D721Med (cell line): ENCODE measurements at regions not wholly inside any gene's neighbourhood (a gene's known extent, or its start where the extent isn't known, plus 50 kb on each side); places are given as distances from the start of the nearest gene placed in this dataset.

Experiments used
- DNase-seq: peaks from one replicate; pipeline ENCODE4 v3.0.0; 2011; ENCODE audit warnings: low spot score; ENCODE audit not compliant: insufficient read length
- FAIRE-seq: peaks from 2 replicates; lab custom pipeline; 2011; peaks lifted over from hg19 to GRCh38; lab: Jason Lieb, UNC
- TF ChIP-seq, protein P1 (sequence below): IDR thresholded peaks from 2 replicates; pipeline ENCODE4 v1.5.1; 2012; ENCODE audit warnings: mild to moderate bottlenecking, control low read depth; ENCODE audit not compliant: insufficient read depth; ENCODE audit errors: missing control alignments

DNA sequence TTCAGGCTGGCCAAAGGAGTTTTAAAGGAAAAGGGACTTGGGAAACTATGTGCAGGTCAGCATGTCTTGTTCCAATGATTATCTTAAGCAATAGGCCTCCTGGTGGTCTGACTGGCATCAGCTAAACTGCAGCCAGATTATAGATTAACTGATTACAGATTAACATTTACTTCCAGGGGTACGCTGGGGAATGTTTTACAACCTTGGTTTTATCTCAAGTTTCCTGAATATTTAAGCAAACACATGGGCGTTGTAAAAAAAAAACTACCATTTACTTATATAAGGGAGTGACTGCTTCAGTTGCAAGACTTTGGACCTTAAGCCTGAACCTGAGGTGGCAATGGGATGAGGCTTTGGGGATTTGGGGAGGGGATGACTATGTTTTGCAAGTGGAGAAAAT, 600.6 kb upstream of the B3GALT2 start:
- no peak for DNase-seq
- TF ChIP-seq, protein P1, sequence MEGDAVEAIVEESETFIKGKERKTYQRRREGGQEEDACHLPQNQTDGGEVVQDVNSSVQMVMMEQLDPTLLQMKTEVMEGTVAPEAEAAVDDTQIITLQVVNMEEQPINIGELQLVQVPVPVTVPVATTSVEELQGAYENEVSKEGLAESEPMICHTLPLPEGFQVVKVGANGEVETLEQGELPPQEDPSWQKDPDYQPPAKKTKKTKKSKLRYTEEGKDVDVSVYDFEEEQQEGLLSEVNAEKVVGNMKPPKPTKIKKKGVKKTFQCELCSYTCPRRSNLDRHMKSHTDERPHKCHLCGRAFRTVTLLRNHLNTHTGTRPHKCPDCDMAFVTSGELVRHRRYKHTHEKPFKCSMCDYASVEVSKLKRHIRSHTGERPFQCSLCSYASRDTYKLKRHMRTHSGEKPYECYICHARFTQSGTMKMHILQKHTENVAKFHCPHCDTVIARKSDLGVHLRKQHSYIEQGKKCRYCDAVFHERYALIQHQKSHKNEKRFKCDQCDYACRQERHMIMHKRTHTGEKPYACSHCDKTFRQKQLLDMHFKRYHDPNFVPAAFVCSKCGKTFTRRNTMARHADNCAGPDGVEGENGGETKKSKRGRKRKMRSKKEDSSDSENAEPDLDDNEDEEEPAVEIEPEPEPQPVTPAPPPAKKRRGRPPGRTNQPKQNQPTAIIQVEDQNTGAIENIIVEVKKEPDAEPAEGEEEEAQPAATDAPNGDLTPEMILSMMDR: no peak
- FAIRE-seq: no peak

DNA sequence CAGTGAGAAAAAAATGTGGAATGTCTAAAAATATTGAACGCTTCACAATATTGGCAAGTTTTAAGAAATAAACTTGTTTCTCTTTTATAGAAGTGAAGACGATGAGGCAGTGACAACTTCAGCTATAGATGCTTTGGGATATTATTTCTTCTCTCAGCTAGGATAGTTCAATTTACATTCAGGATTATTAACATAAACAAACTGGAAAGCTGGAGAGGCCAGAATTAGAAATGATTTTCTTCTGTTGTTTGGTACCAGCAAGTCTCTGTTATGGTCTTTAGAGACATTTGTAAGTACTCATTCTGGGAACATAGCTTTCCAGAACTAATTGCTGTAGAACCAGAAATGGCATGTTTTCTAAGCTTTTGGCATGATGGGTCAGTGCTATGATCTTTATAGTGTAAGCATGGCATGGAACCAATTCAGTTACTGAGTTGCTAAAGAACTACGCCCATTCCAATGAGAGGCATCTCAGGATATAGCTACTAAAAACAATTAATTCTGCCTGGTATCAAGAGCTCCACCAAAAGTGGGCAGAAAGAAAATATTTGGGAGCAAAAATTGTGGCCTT, 599.5 kb upstream of the B3GALT2 start:
- FAIRE-seq: peak; percentile 61
- no peak for DNase-seq
- TF ChIP-seq, protein P1: no peak

DNA sequence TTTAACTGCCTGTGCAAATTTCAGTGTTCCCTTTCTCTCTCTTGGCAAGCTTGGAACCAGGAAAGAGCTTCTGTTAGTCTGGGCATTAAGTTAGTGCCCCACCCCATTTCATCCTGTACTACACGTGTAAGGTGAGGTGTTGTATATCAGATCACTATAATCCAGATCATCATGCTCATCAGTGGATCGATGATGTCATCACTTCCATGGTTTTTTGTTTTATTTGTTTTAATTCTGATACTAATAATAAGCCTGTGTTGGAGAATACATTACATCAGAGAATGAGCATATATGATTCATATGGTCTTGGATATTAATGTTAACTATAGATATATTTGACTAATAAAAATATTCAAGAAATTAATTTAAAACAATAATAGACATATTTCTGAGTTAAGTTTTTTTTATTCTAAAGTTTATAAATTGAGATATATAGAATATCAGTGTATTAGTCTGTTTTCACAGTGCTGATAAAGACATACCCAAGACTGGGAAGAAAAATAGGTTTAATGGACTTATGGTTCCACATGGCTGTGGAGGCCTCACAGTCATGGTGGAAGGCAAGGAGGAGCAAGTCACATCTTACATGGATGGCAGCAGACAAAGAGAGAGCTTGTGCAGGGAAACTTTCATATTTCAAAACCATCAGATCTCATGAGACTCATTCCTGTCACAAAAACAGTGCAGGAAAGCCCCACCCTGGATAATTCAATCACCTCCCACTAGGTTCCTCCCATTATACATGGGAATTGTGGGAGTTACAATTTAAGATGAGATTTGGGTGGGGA, 588.3 kb upstream of the B3GALT2 start:
- DNase-seq: no peak
- TF ChIP-seq, protein P1: no peak
- FAIRE-seq: peak; percentile 66

DNA sequence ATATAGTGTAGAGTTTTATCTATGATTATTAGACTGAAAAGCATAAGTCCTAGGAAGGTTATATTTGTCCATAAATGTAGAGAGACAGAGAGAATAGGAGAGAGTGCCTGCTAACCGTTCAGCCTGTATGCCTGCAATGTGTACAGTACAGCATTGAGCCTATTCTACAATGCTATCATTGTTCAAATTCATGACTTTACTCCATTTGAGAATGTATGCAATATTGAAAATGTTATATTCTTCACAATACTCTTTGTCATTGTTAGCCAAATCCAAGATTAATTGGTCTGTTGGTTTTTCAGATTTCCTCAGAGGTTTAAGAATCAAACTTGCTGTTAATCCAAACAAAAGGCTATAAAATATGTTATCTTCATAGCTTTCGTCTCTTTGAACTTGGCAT, 585.2 kb upstream of the B3GALT2 start:
- TF ChIP-seq, protein P1: no peak
- DNase-seq (no peak), FAIRE-seq (peak; percentile 94)

DNA sequence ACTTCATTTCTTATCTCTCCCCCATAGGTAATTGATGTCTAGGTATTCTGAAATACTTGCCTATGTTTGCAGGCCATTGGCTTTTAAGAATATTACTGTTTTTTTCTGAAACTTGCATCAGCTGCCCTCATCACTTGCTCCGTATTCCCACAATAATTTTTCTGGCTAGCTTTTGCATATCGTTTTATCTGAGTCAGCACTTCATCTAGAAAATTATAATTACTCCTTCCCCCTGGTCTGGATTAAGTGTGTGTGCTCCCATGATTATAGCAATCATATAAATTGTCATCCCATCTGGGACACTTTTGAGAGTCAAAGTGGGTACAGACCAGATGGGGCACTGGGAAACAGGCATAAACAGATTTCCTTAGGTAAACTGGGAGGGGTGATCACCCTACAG, 583.2 kb upstream of the B3GALT2 start:
- DNase-seq: no peak
- FAIRE-seq: no peak
- TF ChIP-seq, protein P1: no peak

DNA sequence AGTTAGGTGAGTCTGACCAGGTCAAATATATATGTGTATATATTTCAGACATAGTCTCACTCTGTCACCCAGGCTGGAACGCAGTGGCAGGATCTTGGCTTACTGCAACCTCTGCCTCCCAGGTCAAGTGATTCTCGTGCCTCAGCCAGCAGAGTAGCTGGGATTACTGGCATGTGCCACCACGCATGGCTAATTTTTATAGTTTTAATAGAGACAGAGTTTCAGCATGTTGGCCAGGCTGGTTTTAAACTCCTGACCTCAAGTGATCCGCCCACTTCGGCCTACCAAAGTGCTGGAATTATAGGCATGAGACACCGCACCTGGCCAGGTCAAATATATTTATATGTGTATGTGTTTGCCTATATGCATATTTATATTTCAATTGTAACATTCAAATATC, 581.5 kb upstream of the B3GALT2 start:
- DNase-seq: no peak
- no peak for FAIRE-seq
- TF ChIP-seq, protein P1: no peak

DNA sequence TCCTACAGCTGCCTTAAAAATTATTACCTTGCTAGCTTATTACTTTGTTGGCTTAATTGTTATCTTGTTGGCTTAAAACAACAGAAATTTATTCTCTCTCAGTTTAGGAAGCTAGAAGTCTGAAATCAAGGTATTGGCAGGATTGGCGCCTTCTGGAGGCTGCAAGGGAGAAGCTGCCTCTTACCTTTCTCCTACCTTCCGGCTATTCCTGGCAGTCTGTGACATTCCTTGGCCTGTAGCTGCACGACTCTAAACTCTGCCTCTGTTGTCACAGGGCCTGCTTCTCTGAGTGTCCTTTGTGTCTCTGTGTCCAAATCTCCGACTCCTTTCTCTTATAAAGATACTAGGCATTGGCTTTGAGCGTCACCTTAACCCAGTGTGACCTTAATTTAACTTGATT, 579.9 kb upstream of the B3GALT2 start:
- DNase-seq: no peak
- TF ChIP-seq, protein P1: no peak
- FAIRE-seq: peak; percentile 74
